Left lobe of liver (tissue), 2 donors: ENCODE measurements at regions not wholly inside any gene's neighbourhood (a gene's known extent, or its start where the extent isn't known, plus 50 kb on each side); places are given as distances from the start of the nearest gene placed in this dataset.

Experiments
- ATAC-seq: fragments of 200-7000 bp; cut with Tn5 transposase; one replicate; pipeline ENCODE4 v1.9.1; 2020; ENCODE audit warnings: mild to moderate bottlenecking, moderate library complexity
- DNase-seq: peaks from one replicate; pipeline ENCODE4 v3.0.0-alpha.2; 2020; ENCODE audit warnings: low spot score
- donor health status: DM: no; HTN: no; CAD: no; lungs with moderate emphysema.
- donor health status: DM: no; HTN: yes; CAD: no.

GRCh38 chr15:72967397-72967796, 84.9 kb upstream of the NEO1 start:
- no peak for DNase-seq
- no peak for ATAC-seq

- DNase-seq (no peak), ATAC-seq (no peak)
Measured at GRCh38 chr15:72966641-72967040, 85.6 kb upstream of the NEO1 start.

- no peak for DNase-seq
Measured at GRCh38 chr15:72965671-72966070, 86.6 kb upstream of the NEO1 start.

GRCh38 chr15:72964542-72964941, 87.7 kb upstream of the NEO1 start:
- ATAC-seq (no peak), DNase-seq (no peak)

More at GRCh38 chr15:72965671-72966070, 86.6 kb upstream of the NEO1 start:
- ATAC-seq: no peak

GRCh38 chr15:72964135-72964534, 88.1 kb upstream of the NEO1 start:
- DNase-seq: no peak
- ATAC-seq: peak; percentile 43

- DNase-seq: no peak
- ATAC-seq: no peak
Measured at GRCh38 chr15:72962054-72962702, 90.1 kb upstream of the NEO1 start.

- ATAC-seq (peak; percentile 10), DNase-seq (no peak)
Measured at GRCh38 chr15:72961346-72961745, 90.9 kb upstream of the NEO1 start.

- peak; percentile 55 for DNase-seq
- peak; percentile 98 for ATAC-seq
Measured at GRCh38 chr15:72958634-72959033, 93.6 kb upstream of the NEO1 start.

GRCh38 chr15:72953306-72953705, 99.0 kb upstream of the NEO1 start:
- ATAC-seq (no peak), DNase-seq (no peak)

GRCh38 chr15:72952151-72952550, 100.1 kb upstream of the NEO1 start:
- no peak for ATAC-seq
- no peak for DNase-seq

GRCh38 chr15:72948662-72949061, 103.6 kb upstream of the NEO1 start:
- no peak for ATAC-seq

GRCh38 chr15:72947709-72948108, 104.6 kb upstream of the NEO1 start:
- ATAC-seq (no peak), DNase-seq (no peak)

More at GRCh38 chr15:72948662-72949061, 103.6 kb upstream of the NEO1 start:
- no peak for DNase-seq

GRCh38 chr15:72944565-72944964, 107.7 kb upstream of the NEO1 start:
- ATAC-seq: no peak
- no peak for DNase-seq

GRCh38 chr15:72940229-72940622, 112.0 kb upstream of the NEO1 start:
- ATAC-seq (no peak), DNase-seq (no peak)

GRCh38 chr15:72939514-72940228, 112.6 kb upstream of the NEO1 start:
- ATAC-seq: no peak
- no peak for DNase-seq

GRCh38 chr15:72936691-72937679, 115.3 kb upstream of the NEO1 start:
- no peak for ATAC-seq

GRCh38 chr15:72936237-72936636, 116.0 kb upstream of the NEO1 start:
- DNase-seq (no peak), ATAC-seq (no peak)

More at GRCh38 chr15:72936691-72937679, 115.3 kb upstream of the NEO1 start:
- DNase-seq: no peak

GRCh38 chr15:72935521-72935920, 116.7 kb upstream of the NEO1 start:
- DNase-seq (no peak), ATAC-seq (no peak)

- ATAC-seq (no peak), DNase-seq (no peak)
Measured at GRCh38 chr15:72934921-72935320, 117.3 kb upstream of the NEO1 start.

GRCh38 chr15:72933976-72934375, 118.3 kb upstream of the NEO1 start:
- ATAC-seq (no peak), DNase-seq (no peak)

- no peak for ATAC-seq
- DNase-seq: no peak
Measured at GRCh38 chr15:72932472-72932871, 119.8 kb upstream of the NEO1 start.
